Stimulated activated CD4-positive, alpha-beta T cell treated with anti-CD3 and anti-CD28 coated beads, Interleukin-2, amount 100 ng/mL, for 4 hours (primary cell): ENCODE measurements at regions not wholly inside any gene's neighbourhood (a gene's known extent, or its start where the extent isn't known, plus 50 kb on each side); places are given as distances from the start of the nearest gene placed in this dataset.
A peak's percentile ranks its signal among the peaks of the same experiment; 100 is the strongest.
"Not testable (repeated sequence)": the region's sequence is repeated elsewhere in the genome, so short reads cannot be mapped to it uniquely, and the experiment has no call there.

Experiments
- DNase-seq: peaks from one replicate; pipeline ENCODE4 v3.0.0-alpha.2; 2020; ENCODE audit warnings: low read depth

DNA sequence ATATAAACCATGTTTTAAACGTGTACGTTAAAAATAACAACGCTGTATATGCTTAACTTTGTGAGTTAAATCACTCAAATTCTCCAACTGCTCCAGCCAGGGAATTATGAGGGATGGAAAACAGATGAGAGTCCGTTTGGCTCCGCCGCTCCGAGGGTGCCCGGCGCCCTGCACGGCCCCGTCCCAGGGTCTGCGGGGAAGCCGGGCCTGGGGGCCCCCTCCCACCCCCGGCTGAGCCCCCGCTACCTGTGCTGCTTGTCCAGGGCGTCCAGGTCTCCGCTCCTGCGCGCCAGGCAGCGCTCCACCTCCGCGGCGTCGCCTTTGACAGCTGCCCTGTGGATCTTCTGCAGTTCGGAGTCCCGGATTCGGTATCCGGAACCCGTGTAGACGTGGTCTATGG is 415.5 kb downstream of the FOXD4L4 start:
- not testable (repeated sequence) for DNase-seq

DNA sequence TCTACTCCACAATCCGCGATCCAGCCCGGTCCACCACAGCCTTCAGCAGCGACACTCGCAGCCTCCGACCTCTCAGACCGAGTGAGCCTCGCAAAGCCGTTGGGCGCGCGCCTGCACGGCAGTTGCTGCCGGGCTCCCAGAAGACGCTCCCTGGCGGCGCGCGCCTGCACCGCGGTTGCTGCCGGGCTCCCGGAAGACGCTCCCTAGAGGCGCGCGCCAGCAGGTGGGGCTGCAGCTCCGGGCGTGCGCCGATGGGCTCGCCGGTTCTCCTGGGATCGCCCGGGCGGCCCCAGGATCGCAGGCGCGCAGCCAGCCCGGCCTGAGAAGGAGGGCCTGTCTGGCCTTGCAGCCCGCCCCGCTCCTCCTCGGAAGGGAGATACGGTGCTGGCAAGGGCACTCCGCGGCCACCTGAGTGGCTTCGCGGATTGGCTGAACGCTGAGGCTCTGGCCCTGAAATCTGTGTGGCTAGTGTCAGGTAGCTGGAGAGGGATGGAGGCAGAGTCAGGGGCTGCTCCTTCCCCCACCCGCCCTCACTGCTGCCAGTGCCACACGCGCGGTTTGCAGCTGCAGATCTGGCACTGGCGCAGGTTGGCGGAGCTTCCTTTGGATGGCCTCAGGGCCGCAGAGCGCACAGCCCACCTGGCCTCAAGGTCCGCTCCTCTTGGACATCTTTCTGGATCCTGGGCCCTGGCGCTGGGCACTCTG is 416.2 kb downstream of the FOXD4L4 start:
- DNase-seq: peak; percentile 6

DNA sequence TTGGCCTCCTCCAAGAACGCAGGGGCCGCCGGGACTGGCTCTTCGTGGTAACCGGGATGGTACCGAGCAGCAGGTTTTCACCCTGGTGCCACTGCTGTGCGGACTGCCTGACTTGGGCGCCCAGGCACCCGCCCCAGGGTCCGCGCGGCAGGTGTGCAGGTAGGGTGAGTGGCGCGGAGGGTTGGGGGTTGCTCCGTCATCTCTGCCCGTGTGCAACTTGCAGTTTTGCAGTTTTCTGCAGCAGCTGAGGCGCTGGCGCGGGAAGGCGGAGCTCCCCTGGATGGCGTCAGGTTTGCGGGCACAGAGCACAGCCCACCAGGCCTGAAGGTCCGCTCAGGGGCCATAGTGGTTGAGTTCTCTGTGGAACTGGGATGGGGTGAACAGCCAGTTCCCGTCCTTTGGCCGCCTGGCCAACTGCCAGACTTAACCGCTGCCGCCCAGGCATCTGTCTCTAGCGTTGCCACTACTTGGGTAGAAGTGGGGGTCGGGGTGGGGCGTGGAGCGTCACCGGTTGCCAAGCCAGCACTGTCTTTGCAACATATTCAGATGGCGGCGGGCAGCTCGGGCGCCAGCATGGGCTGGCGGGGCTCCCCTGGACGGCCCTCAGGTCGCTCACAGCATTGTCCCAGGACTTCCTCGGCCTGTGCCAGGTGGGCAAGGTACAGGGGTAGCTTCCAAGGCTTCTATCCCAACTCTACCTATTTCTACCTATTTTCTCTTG is 417.2 kb downstream of the FOXD4L4 start:
- DNase-seq: not testable (repeated sequence)

DNA sequence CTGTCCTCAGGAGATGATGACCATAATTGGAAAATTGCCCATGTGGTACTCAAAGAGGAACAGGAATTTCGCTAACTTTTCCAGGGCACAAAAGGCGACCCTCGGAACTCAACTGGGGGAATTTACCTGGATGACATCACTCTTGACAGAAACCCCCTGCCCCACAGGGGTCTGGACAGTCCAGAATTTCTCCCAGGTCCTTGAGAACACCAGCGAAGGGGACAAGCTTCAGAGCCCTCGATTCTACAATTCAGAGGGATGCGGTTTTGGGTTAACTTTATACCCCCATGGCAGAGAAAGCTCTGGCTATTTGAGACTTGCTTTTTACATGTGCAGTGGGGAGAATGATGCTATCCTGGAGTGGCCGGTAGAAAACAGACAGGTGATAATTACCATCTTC is 445.4 kb downstream of the FOXD4L4 start:
- DNase-seq: not testable (repeated sequence)

DNA sequence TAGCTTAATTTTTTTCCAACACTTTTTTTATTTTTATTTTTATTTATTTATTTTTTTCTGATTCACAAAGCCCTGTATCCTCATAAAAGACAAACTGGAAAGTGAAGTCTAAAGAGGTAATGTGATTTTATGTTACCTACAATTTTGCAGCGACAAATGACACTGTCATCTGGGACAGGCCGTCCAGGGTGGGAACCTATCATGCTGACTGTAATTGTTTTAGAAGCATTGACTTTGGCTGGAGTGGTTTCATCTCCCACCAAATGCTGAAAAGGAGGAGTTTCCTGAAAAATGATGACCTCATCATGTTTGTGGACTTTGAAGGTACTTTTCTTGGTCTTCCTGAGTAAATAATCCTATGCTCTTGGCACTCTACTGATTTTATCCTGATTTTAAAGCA is 446.7 kb downstream of the FOXD4L4 start:
- not testable (repeated sequence) for DNase-seq

DNA sequence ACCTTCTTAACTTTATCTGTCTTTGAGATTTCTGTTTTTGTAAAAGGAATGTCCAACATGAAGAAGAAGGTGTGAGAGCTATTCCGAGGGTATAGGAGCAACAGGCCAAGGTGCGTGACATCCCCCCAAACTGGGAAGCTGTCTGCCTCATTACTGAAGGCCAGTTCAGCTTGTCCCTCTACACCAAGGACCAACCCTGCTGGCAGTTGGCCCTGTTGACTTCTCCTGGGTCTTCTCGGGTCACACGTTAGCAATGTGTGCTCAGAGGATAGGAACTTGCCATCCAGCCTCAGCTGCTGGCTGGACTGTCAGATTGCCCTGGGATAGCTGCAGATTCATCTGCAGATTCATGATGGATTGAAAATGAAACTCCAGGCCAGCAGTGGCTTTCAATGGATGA is 460.3 kb downstream of the FOXD4L4 start:
- DNase-seq: not testable (repeated sequence)

DNA sequence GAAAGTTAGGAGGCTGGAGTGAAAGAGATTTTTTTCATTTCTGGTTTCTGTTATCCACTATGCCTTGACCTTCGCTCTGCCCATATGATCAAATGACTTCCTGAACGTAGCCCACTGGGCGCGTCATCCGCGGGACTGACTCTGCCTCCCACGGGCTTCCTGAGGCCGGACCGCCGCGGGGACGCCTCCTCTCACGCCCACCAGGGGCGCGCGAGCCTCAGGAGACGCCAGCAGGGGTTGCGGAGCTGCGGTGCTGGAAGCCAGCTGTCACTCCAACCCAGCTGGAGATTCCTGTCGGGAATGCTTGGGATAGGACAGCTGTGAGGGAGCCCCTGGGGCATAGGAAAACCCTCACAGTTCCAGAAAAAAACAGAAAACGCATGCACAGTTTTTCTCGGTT is 461.5 kb downstream of the FOXD4L4 start:
- DNase-seq: not testable (repeated sequence)

DNA sequence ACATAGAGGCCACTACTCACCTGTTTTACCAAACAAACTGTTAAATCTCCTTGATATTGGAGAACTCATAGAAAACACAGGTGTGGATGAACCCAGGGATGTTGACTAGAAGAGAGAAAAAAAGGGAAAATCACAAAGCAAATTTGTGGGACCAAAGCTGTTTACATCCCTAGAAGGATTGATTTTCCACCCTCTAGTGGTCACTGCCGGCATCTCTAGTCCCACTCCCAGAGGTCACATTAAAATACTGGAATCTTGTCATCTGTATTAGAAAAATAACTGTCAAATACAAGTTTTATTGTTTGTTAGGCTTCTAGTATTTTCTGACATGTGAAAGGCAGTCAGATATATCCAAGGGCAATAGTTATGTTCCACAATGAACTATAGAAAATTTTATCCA is 469.7 kb downstream of the FOXD4L4 start:
- DNase-seq: not testable (repeated sequence)

DNA sequence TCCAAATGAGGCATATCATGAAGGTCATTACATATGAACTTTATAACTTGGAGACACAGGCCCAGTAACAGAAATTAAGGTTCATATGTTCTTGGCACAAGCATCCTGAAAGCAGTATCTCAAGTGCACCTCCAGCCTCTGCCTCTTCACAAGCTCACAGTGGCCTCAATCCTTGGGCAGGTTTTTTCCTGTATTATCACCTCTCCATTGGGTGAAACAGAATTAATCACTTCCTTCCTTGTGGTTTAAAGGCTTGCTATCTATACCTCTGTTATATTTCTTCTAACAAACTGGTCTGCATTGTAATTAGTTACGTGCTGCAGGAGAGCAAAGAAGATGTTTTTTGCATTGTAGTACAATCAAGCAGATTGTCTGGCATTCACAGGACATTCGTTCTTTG is 471.0 kb downstream of the FOXD4L4 start:
- DNase-seq: not testable (repeated sequence)

DNA sequence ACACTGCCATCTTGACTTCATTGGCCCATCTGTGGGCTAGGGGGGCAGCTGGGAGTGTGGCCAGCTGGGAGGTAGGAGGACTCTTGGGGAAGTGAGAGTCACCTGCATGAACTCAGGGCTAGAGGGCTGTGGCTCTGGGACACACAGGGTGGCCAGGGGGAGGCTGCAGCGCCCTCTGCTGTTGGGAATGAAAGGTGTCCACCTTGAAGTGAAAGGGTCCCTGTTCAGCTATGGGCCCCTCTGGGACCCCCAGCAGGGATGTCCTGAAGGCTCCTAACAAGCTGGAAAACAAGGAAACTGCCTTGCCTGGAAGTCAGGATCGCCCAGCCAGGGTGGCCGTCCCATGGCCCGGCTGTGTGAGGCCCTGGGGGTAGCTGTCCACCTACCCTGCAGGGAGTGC is 507.8 kb downstream of the FOXD4L4 start:
- not testable (repeated sequence) for DNase-seq

DNA sequence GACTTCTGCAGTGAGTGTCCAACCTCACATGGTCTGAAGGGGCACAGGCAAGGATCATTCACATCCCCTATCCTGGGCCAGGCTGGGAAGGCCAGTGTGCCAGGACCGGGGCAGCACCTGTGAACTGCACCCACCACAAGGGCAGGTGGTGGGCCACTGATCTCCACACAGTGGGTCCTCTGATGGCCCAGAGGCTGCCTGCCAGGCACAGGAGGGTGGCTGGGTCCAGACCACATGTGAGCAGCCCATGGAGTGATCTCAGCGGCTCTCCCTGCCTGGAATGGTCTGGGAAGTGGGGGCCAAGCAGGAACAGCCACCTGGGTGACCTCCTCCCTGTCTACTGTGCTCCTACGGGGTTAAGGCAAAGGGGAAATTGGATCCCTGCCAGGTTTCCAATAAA is 508.5 kb downstream of the FOXD4L4 start:
- not testable (repeated sequence) for DNase-seq

DNA sequence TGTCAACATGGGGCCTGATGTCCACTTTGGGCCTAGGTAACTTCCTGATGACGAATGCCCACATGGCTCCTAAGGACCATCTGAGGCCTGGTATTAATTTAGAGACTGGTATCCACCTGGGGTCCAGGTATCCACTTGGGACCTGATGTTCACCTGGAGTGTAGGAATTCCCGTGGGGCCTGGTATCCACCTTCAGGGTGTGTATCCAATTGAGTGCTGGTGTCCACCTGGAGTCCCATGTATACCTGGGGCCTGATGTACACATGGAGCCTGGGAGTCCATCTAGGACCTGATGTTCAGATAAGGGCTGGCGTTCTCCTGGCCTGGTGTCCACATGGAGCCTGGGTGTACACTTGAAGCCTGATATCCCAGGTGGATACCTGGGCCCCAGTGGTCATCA is 520.6 kb downstream of the FOXD4L4 start:
- DNase-seq: not testable (repeated sequence)

DNA sequence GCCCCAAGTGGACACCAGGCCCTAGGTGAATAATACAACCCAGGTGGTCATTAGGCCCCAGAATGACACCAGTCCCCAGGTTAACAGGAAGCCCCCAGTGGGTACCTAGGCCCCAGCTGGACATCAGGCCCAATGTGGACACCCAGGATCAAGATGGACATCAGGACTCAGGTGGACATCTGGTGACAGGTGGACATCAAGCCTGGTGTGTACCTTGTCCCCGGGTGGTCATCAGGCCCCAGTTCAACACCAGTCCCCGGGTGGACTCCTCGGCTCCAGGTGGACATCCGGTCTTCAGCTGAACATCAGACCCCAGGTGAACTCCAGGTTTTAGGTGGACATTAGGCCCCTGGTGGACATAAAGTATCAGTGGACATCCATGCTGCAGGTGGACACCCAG is 524.6 kb downstream of the FOXD4L4 start:
- not testable (repeated sequence) for DNase-seq

DNA sequence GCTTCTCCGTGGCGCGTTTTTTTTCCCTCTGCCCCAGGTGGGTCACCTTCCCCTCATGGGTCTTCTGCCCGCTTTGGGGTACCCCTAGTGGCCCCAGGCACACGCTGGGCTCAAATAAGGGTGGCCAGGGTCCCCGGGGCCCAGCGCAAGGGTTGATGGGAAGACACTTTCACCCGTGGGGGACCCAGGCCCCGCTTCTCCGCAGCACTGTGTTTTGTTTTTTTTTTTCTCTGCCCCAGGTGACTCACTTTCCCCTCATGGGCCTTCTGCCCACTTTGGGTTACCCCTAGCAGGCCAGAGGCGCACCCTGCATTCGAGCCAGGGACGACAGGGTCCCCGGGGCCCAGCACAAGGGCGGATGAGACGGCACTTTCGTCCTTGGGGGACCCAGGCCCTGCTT is 526.7 kb downstream of the FOXD4L4 start:
- not testable (repeated sequence) for DNase-seq

DNA sequence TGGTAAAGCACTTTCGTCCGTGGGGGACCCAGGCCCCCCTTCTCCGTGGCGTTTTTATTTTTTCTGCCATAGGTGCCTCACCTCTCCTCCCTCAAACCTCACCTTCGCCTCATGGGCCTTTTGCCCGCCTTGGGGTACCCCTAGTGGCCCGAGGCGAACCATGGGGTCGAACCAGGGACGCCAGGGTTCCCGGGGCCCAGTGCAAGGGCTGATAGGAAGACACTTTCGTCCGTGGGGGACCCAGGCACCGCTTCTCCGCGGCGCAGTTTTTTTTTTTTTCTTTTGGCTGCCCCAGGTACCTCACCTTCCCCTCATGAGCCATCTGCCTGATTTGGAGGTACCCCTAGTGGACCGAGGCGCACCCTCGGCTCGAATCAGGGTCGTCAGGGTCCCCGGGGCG is 527.8 kb downstream of the FOXD4L4 start:
- DNase-seq: not testable (repeated sequence)

DNA sequence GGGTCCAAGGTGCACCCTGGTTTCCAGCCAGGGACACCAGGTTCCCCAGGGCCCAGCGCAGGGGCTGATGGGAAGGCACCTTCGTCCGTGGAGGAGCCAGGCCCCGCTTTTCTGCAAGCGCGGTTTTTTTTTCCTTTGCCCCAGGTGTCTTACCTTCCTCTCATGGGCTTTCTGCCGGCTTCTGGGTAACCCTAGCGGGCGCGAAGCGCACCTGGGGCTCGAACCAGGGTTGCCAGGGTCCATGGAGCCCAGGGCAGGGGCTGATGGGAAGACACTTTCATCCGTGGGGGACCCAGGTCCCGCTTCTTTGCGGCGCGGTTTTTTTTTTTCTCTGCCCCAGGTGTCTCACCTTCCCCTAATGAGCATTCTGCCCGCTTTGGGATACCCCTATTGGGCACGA is 529.3 kb downstream of the FOXD4L4 start:
- not testable (repeated sequence) for DNase-seq

DNA sequence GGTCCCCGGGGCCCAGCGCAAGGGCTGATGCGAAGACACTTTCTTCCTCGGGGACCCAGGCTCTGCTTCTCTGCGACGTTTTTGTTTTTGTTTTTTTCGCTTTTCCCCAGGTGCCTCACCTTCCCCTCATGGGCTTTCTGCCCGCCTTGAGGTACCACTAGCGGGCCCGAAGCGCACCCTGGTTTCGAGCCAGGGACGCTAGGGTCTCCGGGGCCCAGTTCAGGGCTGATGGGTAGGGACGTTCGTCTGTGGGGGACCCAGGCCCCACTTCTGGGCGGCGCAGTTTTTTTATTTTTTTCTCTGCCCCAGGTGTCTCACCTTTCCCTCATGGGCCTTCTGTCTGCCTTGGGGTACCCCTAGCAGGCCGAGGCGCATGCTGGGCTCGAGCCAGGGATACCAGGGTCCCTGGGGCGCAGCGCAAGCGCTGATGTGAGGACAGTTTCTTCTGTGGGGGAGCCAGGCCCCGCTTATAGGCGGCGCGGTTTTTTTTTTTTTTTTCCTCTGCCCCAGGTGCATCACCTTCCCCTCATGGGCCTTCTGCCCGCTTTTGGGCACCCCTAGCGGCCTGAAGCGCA is 530.0 kb downstream of the FOXD4L4 start:
- DNase-seq: not testable (repeated sequence)

DNA sequence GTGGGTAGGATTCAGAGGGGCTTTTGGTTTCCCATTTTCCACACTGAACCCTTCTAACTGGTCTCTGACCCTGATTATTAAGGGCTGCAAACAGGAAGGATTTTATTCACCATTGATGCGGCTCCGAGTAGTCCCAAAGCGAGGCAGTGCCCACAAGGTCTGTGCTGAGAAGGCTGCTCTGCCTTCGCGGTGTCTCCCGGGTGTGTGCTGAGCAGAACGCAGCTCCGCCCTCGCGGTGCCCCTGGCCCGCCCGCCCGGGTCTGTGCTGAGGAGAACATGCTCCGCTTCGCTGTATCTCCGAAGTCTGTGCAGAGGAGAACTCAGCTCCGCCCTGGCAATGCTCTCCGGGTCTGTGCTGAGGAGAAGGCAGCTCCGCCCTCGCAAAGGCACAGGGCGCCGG is 530.7 kb downstream of the FOXD4L4 start:
- DNase-seq: peak; percentile 15

DNA sequence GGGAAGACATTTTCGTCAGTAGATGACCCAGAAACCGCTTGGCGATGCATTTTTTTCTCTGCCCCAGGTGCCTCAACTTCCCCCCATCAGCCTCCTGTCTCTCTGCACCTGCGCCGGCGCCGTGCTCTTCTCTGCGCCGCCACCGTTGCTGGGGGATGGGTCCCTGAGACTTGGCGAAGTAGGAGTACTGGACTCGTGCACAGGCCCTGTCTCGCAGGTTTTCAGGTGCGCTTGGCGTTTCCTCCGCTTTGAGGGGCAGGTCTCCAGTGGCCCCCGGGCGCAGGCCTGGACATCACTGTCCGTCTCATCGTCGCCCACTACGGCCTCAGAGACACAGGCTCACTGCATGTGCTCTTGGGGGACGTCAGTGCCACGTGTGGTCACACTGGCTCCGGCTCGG is 532.1 kb downstream of the FOXD4L4 start:
- DNase-seq: not testable (repeated sequence)

DNA sequence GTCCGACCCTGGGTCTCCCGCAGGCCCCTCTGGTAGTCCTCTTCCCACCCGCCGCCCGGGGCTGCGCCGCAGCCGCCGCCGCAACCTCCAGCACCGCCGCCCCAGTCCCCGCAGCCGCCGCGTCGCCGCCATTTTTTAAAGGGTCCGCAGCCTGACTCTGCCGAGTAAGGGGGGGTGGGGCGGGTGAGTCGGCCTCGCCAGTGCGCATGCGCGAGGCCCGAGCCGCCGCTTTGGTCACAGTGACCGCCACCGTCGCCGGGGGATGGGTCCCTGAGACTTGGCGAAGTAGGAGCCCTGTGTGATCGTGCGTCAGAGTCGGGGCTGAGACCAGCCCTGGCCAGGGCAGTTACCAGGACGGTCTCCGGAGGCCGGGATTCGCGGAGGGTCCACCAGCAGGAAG is 532.8 kb downstream of the FOXD4L4 start:
- peak; percentile 46 for DNase-seq

DNA sequence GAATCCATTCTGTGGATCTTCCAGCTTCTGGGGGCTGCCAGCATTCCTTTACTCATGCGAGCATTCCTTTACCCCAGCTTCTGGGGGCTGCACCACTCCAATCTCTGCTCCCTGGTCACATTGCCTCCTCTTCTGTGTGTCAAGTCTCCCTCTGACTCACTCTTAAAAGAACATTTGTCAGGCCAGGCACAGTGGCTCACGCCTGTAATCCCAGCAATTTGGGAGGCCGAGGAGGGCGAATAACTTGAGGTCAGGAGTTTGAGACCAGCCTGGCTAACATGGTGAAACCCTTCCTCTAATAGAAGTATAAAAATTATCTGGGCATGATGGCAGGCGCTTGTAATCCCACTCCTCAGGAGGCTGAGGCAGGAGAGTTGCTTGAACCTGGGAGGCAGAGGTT is 541.9 kb downstream of the FOXD4L4 start:
- not testable (repeated sequence) for DNase-seq
